ENCODE measurements at regions not wholly inside any gene's neighbourhood (a gene's known extent, or its start where the extent isn't known, plus 50 kb on each side); places are given as distances from the start of the nearest gene placed in this dataset.
"Not testable (repeated sequence)": the region's sequence is repeated elsewhere in the genome, so short reads cannot be mapped to it uniquely, and the experiment has no call there.

DNA sequence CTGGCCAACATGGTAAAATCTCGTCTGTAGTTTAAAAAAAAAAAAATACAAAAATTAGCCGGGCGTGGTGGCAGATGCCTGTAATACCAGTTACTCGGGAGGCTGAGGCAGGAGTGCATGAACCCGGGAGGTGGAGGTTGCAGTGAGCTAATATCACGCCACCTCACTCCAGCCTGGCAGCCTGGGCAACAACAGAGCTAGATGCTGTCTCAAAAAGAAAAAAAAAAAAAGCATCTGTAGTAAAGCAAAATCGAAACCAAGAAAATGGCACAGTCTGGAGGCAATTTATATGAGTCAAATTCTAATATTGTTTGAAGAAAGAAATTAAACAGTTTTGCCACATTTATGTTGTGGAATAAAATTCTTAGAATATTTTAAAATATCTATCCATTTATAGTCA lies 365.0 kb upstream of the CHORDC1 start:
- no peaks in the 10 kb centered on the region for H3K27me3 Mint-ChIP-seq (ENCODE audit: low read depth)
- no peaks in the 10 kb centered on the region for H3K4me1 Mint-ChIP-seq (ENCODE audit: low read depth)
- no peaks in the 10 kb centered on the region for H3K36me3 Mint-ChIP-seq (ENCODE audit: low read depth)
- peaks cover 1% of the 10 kb centered on the region for H3K9me3 Mint-ChIP-seq
- H3K4me3 Mint-ChIP-seq, result no peak overlapping the region
- no peak overlapping the region for H3K27ac Mint-ChIP-seq

DNA sequence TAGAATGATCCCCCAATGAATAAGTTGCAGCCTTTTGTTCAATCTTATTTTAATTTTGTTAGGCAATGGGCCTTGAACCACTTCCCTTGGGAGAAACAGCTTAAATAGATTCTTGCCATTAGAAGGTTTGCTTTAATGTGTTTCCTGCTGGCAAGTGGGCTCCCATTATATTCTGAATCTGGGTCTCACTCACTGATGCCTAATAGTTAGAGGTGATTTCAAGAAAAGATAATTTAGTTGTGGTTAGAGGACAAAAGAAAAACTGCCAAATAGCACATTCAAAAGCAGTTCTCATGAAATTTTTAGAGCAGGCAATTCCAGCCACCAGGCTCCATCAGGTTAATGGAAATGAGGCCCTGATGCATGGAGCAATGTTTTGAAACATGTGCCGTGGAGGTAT lies 362.6 kb upstream of the CHORDC1 start:
- H3K4me3 Mint-ChIP-seq, result no peak overlapping the region
- H3K27me3 Mint-ChIP-seq (ENCODE audit: low read depth), result no peaks in the 10 kb centered on the region
- no peaks in the 10 kb centered on the region for H3K36me3 Mint-ChIP-seq (ENCODE audit: low read depth)
- H3K9me3 Mint-ChIP-seq, result peaks cover 4% of the 10 kb centered on the region
- no peaks in the 10 kb centered on the region for H3K4me1 Mint-ChIP-seq (ENCODE audit: low read depth)
- H3K27ac Mint-ChIP-seq, result no peak overlapping the region

DNA sequence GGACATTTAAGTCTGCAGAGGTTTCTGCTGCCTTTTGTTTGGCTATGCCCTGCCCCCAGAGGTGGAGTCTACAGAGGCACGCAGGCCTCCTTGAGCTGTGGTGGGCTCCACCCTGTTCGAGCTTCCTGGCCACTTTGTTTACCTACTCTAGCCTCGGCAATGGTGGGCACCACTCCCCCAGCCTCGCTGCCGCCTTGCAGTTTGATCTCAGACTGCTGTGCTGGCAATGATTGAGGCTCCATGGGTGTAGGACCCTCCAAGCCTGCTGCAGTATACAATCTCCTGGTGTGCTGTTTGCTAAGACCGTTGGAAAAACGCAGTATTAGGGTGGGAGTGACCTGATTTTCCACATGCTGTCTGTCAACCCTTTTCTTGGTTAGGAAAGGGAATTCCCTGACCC lies 360.1 kb upstream of the CHORDC1 start:
- H3K27ac Mint-ChIP-seq; H3K4me1 Mint-ChIP-seq (ENCODE audit: low read depth); H3K36me3 Mint-ChIP-seq (ENCODE audit: low read depth); H3K27me3 Mint-ChIP-seq (ENCODE audit: low read depth); H3K9me3 Mint-ChIP-seq; H3K4me3 Mint-ChIP-seq: not testable (repeated sequence)

GRCh38 chr11:90564531-90564930 lies 341.7 kb upstream of the CHORDC1 start:
- Mint-ChIP-seq H3K27ac (no peak overlapping the region), H3K4me1 (ENCODE audit: low read depth) (no peaks in the 10 kb centered on the region)

DNA sequence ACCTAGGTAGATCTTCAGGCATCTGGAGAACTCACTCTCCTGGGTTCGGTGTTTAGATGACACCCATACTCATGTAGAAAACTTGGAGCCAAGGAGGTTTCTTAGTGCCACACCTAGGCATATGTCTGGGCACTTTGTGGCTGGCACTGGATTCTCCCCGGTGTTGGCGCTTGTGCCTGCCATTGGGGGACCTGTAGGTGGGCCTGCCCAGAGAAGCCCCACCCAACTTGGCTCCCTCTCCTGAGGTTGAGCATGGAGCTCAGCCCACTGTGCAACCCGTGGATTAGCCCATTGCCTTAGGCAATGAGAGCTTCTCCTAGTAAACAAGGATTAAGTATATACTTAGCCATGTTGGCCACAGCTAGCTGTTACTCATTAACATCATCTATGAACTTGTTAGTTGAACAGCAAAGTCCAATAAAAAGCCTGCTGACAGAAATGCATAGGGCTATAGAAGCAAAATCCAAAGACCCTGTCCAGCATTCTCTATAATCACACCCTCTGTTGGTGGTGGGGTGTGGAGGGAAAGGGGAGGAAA lies 335.5 kb upstream of the CHORDC1 start:
- no peak overlapping the region for H3K27ac Mint-ChIP-seq
- H3K36me3 Mint-ChIP-seq (ENCODE audit: low read depth), result no peaks in the 10 kb centered on the region
- no peaks in the 10 kb centered on the region for H3K27me3 Mint-ChIP-seq (ENCODE audit: low read depth)
- H3K4me3 Mint-ChIP-seq, result no peak overlapping the region
- no peaks in the 10 kb centered on the region for H3K4me1 Mint-ChIP-seq (ENCODE audit: low read depth)
- H3K9me3 Mint-ChIP-seq, result peaks cover 16% of the 10 kb centered on the region

More at GRCh38 chr11:90564531-90564930, 341.7 kb upstream of the CHORDC1 start:
- H3K27me3 Mint-ChIP-seq (ENCODE audit: low read depth), result no peaks in the 10 kb centered on the region
- no peak overlapping the region for H3K4me3 Mint-ChIP-seq
- H3K36me3 Mint-ChIP-seq (ENCODE audit: low read depth), result no peaks in the 10 kb centered on the region
- peaks cover 6% of the 10 kb centered on the region for H3K9me3 Mint-ChIP-seq

DNA sequence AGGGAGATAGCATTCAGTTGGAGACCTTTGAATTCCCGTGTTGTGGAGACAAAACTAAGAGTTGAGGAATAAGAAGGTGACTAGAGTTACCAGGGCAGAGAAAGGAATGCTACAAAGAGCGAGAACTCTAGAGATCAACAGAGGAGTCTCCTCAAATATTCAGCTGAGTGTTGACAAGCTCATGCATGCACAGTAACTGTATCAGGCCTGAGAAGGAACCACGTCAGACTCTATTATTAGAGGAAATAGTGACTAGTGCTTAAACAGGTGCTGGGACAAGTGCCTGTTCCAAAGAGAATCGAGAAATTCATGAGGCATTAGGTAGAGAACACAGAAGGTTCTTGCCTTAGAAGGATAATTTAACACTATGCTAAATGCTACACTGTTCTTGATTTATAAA lies 333.8 kb upstream of the CHORDC1 start:
- Mint-ChIP-seq H3K27ac (no peak overlapping the region), H3K4me1 (ENCODE audit: low read depth) (no peaks in the 10 kb centered on the region), H3K27me3 (ENCODE audit: low read depth) (no peaks in the 10 kb centered on the region), H3K9me3 (peaks cover 16% of the 10 kb centered on the region), H3K36me3 (ENCODE audit: low read depth) (no peaks in the 10 kb centered on the region), H3K4me3 (no peak overlapping the region)

DNA sequence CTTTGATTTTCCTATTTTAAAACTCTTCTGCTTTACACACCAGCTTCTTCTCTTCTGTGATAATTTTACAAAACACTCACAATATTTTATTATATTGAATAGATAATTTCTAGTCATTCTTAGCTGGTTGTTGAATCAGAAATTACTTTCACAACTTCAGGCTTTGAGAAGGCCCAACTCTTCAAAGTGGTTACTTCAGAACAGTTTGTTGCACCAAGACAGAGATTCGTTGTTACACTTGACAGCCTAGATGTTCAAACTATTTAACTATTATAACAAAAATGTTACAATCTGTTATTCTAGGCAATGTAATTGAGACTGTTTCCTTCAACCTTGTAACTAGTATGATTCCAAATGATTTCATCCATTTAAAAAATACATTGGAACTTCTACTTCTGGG lies 333.2 kb upstream of the CHORDC1 start:
- no peak overlapping the region for H3K27ac Mint-ChIP-seq
- H3K27me3 Mint-ChIP-seq (ENCODE audit: low read depth), result no peaks in the 10 kb centered on the region
- no peak overlapping the region for H3K4me3 Mint-ChIP-seq
- no peaks in the 10 kb centered on the region for H3K36me3 Mint-ChIP-seq (ENCODE audit: low read depth)
- H3K9me3 Mint-ChIP-seq, result peaks cover 16% of the 10 kb centered on the region
- H3K4me1 Mint-ChIP-seq (ENCODE audit: low read depth), result no peaks in the 10 kb centered on the region

DNA sequence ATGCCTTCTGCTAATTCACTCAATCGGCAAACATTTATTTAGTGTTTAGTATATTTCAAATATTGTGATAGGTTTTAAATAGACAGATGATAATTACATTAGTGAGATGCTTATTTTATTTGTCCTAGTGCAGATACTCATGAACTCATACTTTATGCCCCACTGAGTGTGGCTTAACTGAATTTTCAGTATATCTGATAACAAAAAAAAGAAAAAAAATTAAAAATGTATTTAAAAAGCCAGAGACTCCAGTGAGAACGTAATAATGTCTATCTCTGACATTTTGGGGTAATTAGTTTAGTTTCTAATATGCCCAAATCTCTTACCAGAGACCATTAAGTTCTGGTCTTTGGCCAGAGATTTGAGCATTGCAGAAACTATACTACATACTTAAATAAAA lies 332.6 kb upstream of the CHORDC1 start:
- no peak overlapping the region for H3K4me3 Mint-ChIP-seq
- H3K36me3 Mint-ChIP-seq (ENCODE audit: low read depth), result no peaks in the 10 kb centered on the region
- peaks cover 14% of the 10 kb centered on the region for H3K9me3 Mint-ChIP-seq
- H3K4me1 Mint-ChIP-seq (ENCODE audit: low read depth), result no peaks in the 10 kb centered on the region
- H3K27ac Mint-ChIP-seq, result no peak overlapping the region
- H3K27me3 Mint-ChIP-seq (ENCODE audit: low read depth), result no peaks in the 10 kb centered on the region

GRCh38 chr11:90542092-90542491 lies 319.2 kb upstream of the CHORDC1 start:
- no peak overlapping the region for H3K27ac Mint-ChIP-seq
- no peak overlapping the region for H3K4me3 Mint-ChIP-seq
- H3K9me3 Mint-ChIP-seq, result no peaks in the 10 kb centered on the region
- no peaks in the 10 kb centered on the region for H3K27me3 Mint-ChIP-seq (ENCODE audit: low read depth)
- H3K36me3 Mint-ChIP-seq (ENCODE audit: low read depth), result no peaks in the 10 kb centered on the region
- no peaks in the 10 kb centered on the region for H3K4me1 Mint-ChIP-seq (ENCODE audit: low read depth)

DNA sequence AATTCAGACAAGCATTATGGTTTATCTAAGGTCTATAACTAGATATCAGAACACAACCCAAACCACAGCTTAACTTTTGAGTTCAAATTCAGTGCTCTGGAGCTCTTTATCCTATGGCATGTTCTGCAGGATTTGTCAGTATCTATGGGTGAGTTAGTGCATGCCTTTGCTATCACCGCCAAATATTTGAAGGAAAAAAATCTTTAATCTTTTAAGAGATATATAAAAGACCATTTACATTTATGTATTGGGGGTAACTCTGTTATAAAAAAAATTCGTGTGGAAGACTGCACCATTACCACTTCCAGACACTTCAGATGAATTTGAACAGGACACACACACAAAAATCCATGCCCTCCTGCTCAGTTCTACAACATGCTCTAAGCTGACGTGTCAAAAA lies 313.5 kb upstream of the CHORDC1 start:
- Mint-ChIP-seq H3K4me1 (ENCODE audit: low read depth) (no peaks in the 10 kb centered on the region), H3K9me3 (no peaks in the 10 kb centered on the region), H3K4me3 (no peak overlapping the region), H3K27ac (no peak overlapping the region), H3K36me3 (ENCODE audit: low read depth) (no peaks in the 10 kb centered on the region), H3K27me3 (ENCODE audit: low read depth) (no peaks in the 10 kb centered on the region)

GRCh38 chr11:90532125-90532524 lies 309.3 kb upstream of the CHORDC1 start:
- Mint-ChIP-seq H3K4me3 (no peak overlapping the region), H3K27ac (no peak overlapping the region), H3K36me3 (ENCODE audit: low read depth) (no peaks in the 10 kb centered on the region), H3K4me1 (ENCODE audit: low read depth) (no peaks in the 10 kb centered on the region), H3K27me3 (ENCODE audit: low read depth) (no peaks in the 10 kb centered on the region), H3K9me3 (no peaks in the 10 kb centered on the region)

GRCh38 chr11:90531001-90531400 lies 308.2 kb upstream of the CHORDC1 start:
- Mint-ChIP-seq H3K9me3 (no peaks in the 10 kb centered on the region), H3K36me3 (ENCODE audit: low read depth) (no peaks in the 10 kb centered on the region), H3K27me3 (ENCODE audit: low read depth) (no peaks in the 10 kb centered on the region), H3K4me1 (ENCODE audit: low read depth) (no peaks in the 10 kb centered on the region), H3K27ac (no peak overlapping the region), H3K4me3 (no peak overlapping the region)

DNA sequence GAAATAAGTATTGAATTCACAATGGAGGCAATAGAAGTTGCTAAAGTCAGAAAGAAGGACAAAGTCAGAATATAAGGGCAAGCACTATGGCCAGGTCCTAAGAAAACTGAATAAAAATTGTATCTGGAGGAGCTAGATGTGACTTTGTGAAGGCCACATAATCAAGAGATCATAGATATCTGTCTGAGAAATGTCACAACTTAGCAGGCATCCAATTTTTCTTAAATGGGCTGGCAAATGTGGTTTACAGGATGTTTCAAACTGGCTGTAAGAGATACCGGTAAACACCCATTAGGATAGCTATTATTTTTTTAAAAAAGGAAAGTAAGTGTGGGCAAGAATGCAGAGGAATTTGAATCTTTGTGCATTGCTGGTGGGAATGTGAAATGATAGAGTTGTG lies 303.1 kb upstream of the CHORDC1 start:
- Mint-ChIP-seq H3K4me3 (no peak overlapping the region), H3K36me3 (ENCODE audit: low read depth) (no peaks in the 10 kb centered on the region), H3K27ac (no peak overlapping the region), H3K9me3 (no peaks in the 10 kb centered on the region), H3K4me1 (ENCODE audit: low read depth) (no peaks in the 10 kb centered on the region), H3K27me3 (ENCODE audit: low read depth) (no peaks in the 10 kb centered on the region)

GRCh38 chr11:90512846-90513245 lies 290.0 kb upstream of the CHORDC1 start:
- Mint-ChIP-seq H3K36me3 (ENCODE audit: low read depth) (no peaks in the 10 kb centered on the region), H3K4me1 (ENCODE audit: low read depth) (no peaks in the 10 kb centered on the region), H3K9me3 (no peaks in the 10 kb centered on the region)

DNA sequence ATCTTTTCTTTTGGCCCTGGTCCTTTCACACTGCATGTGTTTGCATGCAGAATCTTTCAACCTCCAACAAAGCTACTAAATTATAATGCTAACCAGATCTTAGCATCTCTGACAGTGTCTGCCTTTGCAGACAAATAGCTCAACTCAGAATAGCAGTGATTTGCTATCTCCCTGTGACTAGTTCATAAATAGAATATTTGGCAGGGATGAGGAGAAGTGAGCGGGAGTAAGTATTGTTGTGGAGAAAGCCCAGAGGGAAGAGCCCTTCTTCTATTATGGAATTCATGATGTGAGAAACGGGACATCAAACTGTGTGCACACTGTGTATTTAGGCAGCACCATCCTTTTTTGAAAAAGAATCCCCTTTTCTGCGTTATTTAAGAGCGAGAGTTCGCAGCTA lies 288.0 kb upstream of the CHORDC1 start:
- H3K9me3 Mint-ChIP-seq, result no peaks in the 10 kb centered on the region
- no peaks in the 10 kb centered on the region for H3K4me1 Mint-ChIP-seq (ENCODE audit: low read depth)
- H3K36me3 Mint-ChIP-seq (ENCODE audit: low read depth), result no peaks in the 10 kb centered on the region
- no peaks in the 10 kb centered on the region for H3K27me3 Mint-ChIP-seq (ENCODE audit: low read depth)
- no peak overlapping the region for H3K27ac Mint-ChIP-seq
- no peak overlapping the region for H3K4me3 Mint-ChIP-seq

More at GRCh38 chr11:90512846-90513245, 290.0 kb upstream of the CHORDC1 start:
- Mint-ChIP-seq H3K27me3 (ENCODE audit: low read depth) (no peaks in the 10 kb centered on the region), H3K4me3 (no peak overlapping the region), H3K27ac (no peak overlapping the region)

- peaks cover 12% of the 10 kb centered on the region for H3K9me3 Mint-ChIP-seq
- H3K36me3 Mint-ChIP-seq (ENCODE audit: low read depth), result no peaks in the 10 kb centered on the region
- H3K4me1 Mint-ChIP-seq (ENCODE audit: low read depth), result no peaks in the 10 kb centered on the region
- no peaks in the 10 kb centered on the region for H3K27me3 Mint-ChIP-seq (ENCODE audit: low read depth)
- H3K27ac Mint-ChIP-seq, result no peak overlapping the region
- no peak overlapping the region for H3K4me3 Mint-ChIP-seq
These were observed 278.2 kb upstream of the CHORDC1 start for GRCh38 chr11:90500922-90501568.

Measured in T-helper 1 cell treated with Interleukin-12 subunit alpha and Interleukin-12 subunit beta and Interleukin-4 antibody, amounts not matched to agents 30 μg/mL and 1 μg/mL, for 36 hours (primary cell).